GM12873 (cell line): ENCODE measurements at regions not wholly inside any gene's neighbourhood (a gene's known extent, or its start where the extent isn't known, plus 50 kb on each side); places are given as distances from the start of the nearest gene placed in this dataset.

Source experiments
- CTCF ChIP-seq: IDR thresholded peaks from 2 replicates; pipeline ENCODE4 v1.5.1; 2012; ENCODE audit warnings: low read depth, mild to moderate bottlenecking, moderate library complexity, low read length, control low read depth; ENCODE audit not compliant: insufficient read depth; ENCODE audit errors: missing control alignments

- TF ChIP-seq CTCF: no peak
Measured at GRCh38 chr9:20111173-20111843, 322.5 kb upstream of the SLC24A2 start.

- no peak for TF ChIP-seq CTCF
Measured at GRCh38 chr9:20095430-20096092, 306.7 kb upstream of the SLC24A2 start.

- no peak for TF ChIP-seq CTCF
Measured at GRCh38 chr9:20092561-20092960, 303.7 kb upstream of the SLC24A2 start.

- TF ChIP-seq CTCF: no peak
Measured at GRCh38 chr9:20087481-20087880, 298.6 kb upstream of the SLC24A2 start.

GRCh38 chr9:20085842-20086241 is 297.0 kb upstream of the SLC24A2 start:
- TF ChIP-seq CTCF: no peak

- no peak for TF ChIP-seq CTCF
Measured at GRCh38 chr9:20084125-20084524, 295.3 kb upstream of the SLC24A2 start.

- TF ChIP-seq CTCF: no peak
Measured at GRCh38 chr9:20083390-20083789, 294.6 kb upstream of the SLC24A2 start.
